T-helper 9 cell (primary cell): ENCODE measurements at regions not wholly inside any gene's neighbourhood (a gene's known extent, or its start where the extent isn't known, plus 50 kb on each side); places are given as distances from the start of the nearest gene placed in this dataset.

ENCODE experiments used
- DNase-seq: peaks from one replicate; pipeline ENCODE4 v3.0.0-alpha.2; 2020

DNA sequence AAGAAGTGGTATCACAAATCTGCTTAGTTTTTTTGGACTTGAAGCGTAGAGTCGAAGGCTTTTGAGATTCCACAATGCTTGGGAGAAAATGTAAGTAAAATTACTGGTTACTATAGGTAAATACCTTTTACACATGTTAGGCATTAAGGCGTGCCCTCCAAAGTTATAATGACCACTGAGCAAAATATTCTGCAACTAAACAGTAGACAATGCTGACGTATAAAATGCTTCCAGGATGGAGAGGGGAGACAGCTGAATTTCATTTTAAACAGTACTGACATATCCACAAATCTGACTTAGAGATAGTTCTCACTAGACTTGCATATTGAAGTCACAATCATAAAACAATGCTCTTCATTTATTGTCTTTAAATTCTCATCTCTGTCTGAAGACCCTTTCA is 144.5 kb upstream of the DCN start:
- no peak for DNase-seq

GRCh38 chr12:91326058-91327027 is 143.7 kb upstream of the DCN start:
- DNase-seq = peak; percentile 21

DNA sequence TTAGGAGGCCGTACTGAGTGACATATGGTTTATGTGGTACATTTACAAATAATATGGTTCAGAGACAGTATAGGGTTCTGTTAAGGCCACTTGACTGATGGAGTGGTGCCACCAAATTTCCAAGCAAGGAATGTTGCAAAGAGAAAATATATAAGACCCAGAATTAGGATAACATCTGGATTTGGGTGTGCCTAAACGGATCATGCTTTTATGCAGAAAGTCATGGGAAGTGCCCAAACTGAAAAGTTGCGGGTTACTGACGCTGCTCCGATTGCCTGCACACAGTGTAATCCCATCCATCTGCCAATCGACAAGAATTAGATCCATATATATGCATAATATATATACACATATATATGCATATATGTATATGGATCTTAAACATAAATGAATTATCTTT is 138.4 kb upstream of the DCN start:
- no peak for DNase-seq

GRCh38 chr12:91319071-91319760 is 136.6 kb upstream of the DCN start:
- no peak for DNase-seq

- DNase-seq = no peak
Observed at GRCh38 chr12:91317306-91317705, 134.7 kb upstream of the DCN start.

DNA sequence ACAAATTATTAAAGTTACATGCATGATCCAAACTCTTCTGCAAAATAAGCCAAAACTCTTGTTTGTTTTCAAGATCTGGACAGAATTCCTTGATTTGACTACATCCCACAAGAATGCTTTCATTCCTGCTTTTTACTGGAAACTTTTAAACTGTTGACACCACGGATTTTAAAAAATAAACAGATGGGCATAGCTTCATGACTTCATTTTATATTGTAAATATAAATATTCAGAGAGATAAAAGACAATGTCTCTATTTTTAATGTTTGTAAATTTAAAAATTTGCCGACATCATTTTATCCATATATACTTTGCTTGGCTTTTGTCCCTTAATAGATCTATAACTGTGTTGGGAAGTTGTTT is 134.3 kb upstream of the DCN start:
- no peak for DNase-seq

DNA sequence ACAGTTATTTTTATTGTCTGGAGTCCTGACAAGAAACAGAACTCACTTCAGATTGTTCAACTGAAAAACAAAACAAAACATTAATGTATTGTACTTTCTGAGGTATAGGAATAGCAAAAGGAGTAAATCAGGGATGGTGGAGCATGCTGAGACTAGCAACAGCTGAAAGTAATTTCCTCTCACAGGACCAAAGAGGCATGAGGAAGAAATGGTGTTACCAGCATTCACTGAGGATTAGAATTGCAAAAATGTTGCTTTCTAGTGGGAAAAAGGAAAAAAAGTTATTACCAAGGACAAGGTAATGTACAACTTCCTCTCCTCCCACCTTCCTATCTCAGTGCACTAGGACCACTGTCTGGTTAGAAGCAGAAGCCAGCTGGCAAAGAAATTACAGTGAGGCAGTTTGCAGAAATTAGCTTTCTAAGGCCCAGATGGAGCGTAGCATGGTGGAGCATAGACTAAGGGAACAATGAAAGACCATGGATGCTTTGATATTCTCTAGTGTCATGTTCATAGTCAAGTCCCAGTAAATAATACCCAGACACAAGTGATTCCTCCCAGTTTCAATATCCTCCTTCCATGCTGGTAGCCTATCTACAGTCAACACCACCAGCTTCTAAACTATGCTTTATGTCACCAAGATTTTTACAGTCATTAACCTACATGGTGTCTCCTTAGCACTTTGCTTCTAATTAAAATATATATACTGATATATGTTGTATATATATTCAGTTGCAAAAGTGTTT is 133.7 kb upstream of the DCN start:
- DNase-seq = no peak

GRCh38 chr12:91311081-91311480 is 128.5 kb upstream of the DCN start:
- DNase-seq = no peak

DNA sequence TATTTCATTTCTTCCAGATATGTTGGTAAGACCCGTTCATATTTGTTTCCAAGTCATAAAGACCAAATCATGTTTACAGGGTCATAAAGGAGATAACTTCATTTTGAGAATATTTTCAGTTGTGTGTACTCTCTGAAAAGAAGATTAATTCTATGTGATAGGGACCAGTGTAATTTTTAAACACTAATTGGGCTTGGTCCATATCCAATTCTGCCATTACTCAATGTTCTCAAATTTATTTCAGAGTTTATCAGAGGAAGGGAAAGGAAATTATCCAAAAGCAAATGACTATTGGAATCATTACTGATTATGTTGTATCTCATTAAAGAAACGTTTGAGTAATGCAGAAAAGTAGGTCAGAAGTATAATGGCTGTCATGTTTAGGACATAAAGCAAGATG is 126.8 kb upstream of the DCN start:
- no peak for DNase-seq

- no peak for DNase-seq
Observed at GRCh38 chr12:91307957-91308670, 125.5 kb upstream of the DCN start.

GRCh38 chr12:91290354-91290753 is 107.7 kb upstream of the DCN start:
- no peak for DNase-seq

DNA sequence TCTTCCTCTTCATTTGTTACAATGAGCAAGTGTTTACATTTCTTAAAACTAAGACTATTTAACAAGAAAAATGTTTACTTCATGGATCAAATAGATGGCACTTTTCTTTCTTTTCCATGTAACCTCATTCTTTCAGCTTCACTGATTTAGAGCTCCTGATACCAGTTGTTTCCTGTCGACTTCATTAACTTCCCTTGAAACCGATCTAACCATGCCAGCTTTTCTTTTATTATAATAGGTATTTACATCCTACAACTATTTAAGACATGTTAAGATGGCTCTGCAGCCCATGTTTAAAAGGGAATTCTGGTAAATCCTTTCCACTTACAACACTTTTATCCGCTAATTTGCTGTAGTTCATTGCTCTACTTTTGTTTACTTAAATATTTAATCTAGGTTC is 107.3 kb upstream of the DCN start:
- DNase-seq = no peak

- no peak for DNase-seq
Observed at GRCh38 chr12:91289072-91289471, 106.5 kb upstream of the DCN start.

DNA sequence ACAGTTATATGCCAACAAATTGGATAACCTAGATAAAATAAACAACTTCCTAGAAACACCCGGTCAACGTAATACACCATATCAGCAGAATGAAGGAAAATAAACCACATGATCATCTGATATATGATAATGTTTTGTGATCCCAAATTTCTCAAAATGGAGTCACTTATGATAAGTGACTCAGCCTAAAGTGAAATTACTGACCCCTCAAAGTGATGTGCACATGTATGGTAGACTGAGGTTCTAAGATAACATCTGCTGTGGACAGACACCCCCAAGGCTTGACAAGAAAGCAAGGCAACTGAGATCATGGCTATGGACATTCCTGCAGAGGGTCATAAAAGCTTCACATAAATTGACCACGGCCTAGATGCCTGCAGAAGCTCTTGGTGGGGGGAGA is 105.1 kb upstream of the DCN start:
- DNase-seq = no peak

DNA sequence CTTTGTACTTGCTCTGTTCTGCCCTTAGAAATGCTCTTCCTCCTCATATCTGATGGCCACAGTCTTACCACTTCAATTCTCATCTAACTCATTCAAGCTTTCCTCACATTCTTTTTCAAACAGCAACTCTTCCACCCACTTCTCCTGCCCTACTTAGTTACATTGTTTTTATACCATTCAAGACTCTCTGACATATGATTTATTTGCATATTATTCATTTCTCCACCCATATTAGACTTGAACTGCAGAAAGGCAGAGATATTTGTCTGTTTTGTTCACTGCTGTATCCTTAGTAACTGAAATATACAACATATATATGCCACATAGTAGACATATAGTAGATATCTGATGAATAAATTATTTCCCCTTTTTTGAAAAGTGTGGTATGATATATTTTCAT is 95.5 kb upstream of the DCN start:
- no peak for DNase-seq

- DNase-seq = no peak
Observed at GRCh38 chr12:91276509-91276908, 93.9 kb upstream of the DCN start.

GRCh38 chr12:91275321-91275720 is 92.7 kb upstream of the DCN start:
- no peak for DNase-seq

DNA sequence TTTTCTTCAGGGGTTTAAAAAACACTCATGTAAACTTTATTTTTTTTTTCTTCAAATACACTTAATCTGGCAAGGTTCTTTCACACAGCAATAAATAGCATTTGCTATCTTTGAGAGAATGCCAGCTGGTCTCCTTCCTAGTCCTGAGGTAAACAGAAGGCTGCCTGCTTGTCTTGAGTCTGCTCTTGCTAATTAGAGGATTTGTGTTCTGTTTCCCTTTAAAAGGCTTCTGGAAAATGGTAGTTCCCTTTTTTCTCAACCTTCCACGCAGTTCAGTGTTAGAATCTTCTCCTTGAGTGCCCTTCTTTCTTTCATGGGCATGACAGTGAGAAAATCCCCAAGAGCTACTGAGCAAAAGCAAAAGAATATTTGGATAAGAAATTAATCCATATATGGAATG is 92.3 kb upstream of the DCN start:
- no peak for DNase-seq

DNA sequence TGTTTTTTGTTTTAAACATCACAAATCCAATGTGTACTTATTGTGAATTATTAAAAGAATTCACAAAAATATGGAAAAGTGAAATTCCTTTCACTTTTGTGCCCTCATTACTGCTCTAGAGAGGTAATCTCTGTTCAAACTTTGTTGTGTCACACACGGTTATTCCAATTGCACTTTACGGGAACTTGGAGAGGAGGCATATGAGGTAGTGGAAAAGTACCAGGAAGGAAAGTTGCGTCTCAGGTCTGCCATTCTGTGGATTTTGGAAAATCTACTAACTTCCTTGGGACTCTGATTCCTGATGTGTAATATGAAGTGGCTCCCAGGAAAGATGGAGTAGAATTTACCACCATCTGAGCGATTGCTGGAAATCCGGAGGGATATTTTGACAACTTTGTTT is 90.9 kb upstream of the DCN start:
- DNase-seq = no peak

DNA sequence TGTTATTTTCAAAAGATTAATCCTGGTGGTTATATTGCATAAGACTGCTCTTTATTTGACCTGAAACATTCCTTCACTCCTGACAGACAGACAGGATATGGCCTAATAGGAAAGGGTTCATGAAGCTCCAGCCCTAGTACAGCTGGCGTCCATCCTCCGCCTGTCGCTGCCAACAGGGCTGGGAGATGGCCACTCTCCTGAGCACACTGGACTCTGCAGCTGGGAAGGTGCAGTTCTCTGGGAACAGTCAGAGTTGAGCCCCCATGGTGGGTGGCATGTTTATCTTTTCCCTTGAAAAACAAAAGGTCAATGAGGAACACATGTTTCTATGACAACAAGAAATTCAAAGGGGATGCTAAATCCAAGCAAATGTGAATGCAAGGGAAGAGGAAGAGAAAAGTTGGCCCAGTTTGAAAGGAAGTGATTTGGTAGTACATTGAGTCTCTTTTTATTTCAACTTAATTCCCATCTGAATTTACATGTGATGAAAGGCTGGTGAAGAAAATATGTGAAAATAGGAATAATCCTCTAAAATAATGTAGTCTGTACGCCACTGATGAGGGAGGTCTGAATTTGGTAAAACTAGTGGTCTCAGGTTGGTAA is 89.9 kb upstream of the DCN start:
- DNase-seq = no peak

DNA sequence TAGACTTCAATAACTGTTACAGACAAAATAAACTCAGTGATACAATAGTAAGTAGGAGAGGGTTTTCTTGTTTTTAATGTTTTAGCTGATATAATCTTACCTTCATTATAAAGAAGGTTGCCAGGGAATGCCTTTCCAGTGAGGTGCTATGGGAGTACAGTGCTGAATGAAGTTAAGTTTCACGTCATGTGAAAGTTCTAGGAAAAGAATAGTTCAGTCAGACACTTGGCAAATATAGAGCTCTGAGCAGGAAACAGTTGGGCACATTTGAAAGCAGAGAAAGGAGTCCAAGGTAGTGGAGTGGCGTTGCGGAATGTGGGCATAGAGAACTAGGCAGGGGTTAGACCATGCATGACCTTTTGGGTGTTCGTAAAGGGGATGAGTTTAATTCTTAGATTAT is 88.6 kb upstream of the DCN start:
- no peak for DNase-seq

- no peak for DNase-seq
Observed at GRCh38 chr12:91267039-91267438, 84.4 kb upstream of the DCN start.

- no peak for DNase-seq
Observed at GRCh38 chr12:91264178-91264577, 81.6 kb upstream of the DCN start.
